ENCODE measurements at regions not wholly inside any gene's neighbourhood (a gene's known extent, or its start where the extent isn't known, plus 50 kb on each side); places are given as distances from the start of the nearest gene placed in this dataset.

DNA sequence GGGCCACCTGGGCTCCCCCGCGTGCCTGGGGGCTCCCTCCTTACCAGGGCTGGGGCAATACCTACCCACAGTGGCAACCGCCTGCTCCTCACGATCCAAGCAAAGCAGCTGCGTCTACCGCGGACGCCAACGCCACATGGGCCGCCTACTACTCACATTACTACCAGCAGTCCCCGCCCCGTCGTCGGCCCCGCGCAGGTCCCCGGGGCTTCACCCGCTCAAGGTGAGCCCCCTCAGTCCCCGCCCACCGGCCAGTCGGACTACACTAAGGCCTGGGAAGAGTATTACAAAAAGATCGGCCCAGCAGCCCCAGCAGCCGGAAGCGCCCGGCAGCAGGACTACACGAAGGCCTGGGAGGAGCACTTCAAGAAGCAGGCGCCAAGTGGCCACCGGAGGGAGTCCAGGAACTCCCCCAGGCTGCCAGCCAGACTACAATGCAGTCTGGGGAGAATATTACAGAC, 106.0 kb upstream of the MTAP start:
- no peaks in the 10 kb centered on the region for H3K79me2 ChIP-seq (ENCODE audit: control insufficient read depth, insufficient read depth, low read length)
- H3K36me3 ChIP-seq (ENCODE audit: control insufficient read depth in 2 of 2, extremely low read depth in 1 of 2, insufficient read depth in 2 of 2, low read length in 2 of 2): no peaks in the 10 kb centered on the region
- DNase-seq (ENCODE audit: low read depth, low spot score) (no peak), FAIRE-seq (no peak)
- H3K9me1 ChIP-seq (ENCODE audit: control insufficient read depth, extremely low read depth, insufficient read depth, low read length): no peaks in the 10 kb centered on the region
- TF ChIP-seq, protein P1, sequence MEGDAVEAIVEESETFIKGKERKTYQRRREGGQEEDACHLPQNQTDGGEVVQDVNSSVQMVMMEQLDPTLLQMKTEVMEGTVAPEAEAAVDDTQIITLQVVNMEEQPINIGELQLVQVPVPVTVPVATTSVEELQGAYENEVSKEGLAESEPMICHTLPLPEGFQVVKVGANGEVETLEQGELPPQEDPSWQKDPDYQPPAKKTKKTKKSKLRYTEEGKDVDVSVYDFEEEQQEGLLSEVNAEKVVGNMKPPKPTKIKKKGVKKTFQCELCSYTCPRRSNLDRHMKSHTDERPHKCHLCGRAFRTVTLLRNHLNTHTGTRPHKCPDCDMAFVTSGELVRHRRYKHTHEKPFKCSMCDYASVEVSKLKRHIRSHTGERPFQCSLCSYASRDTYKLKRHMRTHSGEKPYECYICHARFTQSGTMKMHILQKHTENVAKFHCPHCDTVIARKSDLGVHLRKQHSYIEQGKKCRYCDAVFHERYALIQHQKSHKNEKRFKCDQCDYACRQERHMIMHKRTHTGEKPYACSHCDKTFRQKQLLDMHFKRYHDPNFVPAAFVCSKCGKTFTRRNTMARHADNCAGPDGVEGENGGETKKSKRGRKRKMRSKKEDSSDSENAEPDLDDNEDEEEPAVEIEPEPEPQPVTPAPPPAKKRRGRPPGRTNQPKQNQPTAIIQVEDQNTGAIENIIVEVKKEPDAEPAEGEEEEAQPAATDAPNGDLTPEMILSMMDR (optimal IDR thresholded peaks at IDR 0.05 in 1 of 3, IDR thresholded peaks at IDR 0.05 in 1 of 3, conservative IDR thresholded peaks at IDR 0.05 in 1 of 3; ENCODE audit: extremely low read depth in 1 of 3, insufficient read depth in 2 of 3, low read length in 3 of 3): peak in 2 of 3 experiments; percentile 2 to 13
- no peak for TF ChIP-seq EZH2 (IDR thresholded peaks at IDR 0.05; ENCODE audit: low read length)
- H3K4me1 ChIP-seq (ENCODE audit: control insufficient read depth, extremely low read depth, insufficient read depth, low read length): no peaks in the 10 kb centered on the region
- H3K27me3 ChIP-seq (ENCODE audit: control insufficient read depth, extremely low read depth, insufficient read depth, low read length): no peaks in the 10 kb centered on the region
- H3K4me2 ChIP-seq (ENCODE audit: control insufficient read depth, extremely low read depth, insufficient read depth, low read depth, low read length): no peak overlapping the region
- no peak overlapping the region for H3K4me3 ChIP-seq (ENCODE audit: control insufficient read depth in 2 of 3, extremely low read depth in 1 of 3, insufficient read depth in 2 of 3, low read depth in 1 of 3, low read length in 3 of 3)
- no peaks in the 10 kb centered on the region for H4K20me1 ChIP-seq (ENCODE audit: control insufficient read depth, extremely low read depth, insufficient read depth, low read length)
- no peak overlapping the region for H3K27ac ChIP-seq (ENCODE audit: control insufficient read depth, insufficient read depth, low read length)
- no peaks in the 10 kb centered on the region for H3K9me3 ChIP-seq (ENCODE audit: control insufficient read depth, low read depth, low read length)
- dilution Hi-C loops (cut with MboI; ENCODE audit: extremely low pct_ligation_motif_present, low sequenced_read_pairs): no loop called here
- no peak overlapping the region for H3K9ac ChIP-seq (ENCODE audit: control insufficient read depth, extremely low read depth, insufficient read depth, low read length)
- no peak overlapping the region for H2AFZ ChIP-seq (ENCODE audit: control insufficient read depth, low read length)

DNA sequence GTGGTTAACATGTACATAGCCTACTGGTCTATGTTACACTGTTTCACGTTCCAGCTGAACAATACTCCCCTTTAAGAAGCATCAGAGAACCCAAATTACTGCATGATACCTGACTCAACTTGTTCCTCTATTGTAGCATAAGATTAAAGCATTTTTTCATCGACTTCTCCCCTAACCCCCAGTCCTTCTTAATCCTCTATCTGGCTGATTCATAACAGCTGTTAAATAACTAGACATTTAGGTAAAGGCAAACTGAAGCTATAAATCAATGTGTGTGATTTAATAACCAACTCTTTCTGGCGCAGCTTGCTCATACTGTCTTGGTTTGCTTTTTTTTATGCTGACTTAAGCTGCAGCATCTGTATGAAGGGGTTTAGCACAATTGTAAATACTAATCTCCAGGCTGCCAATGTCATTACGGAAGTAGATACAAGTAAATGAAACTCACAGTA, 94.2 kb upstream of the MTAP start:
- Histone ChIP-seq H3K4me3 (ENCODE audit: control insufficient read depth in 2 of 3, extremely low read depth in 1 of 3, insufficient read depth in 2 of 3, low read depth in 1 of 3, low read length in 3 of 3) (no peak overlapping the region), H3K4me1 (ENCODE audit: control insufficient read depth, extremely low read depth, insufficient read depth, low read length) (peaks cover 51% of the 10 kb centered on the region), H3K27me3 (ENCODE audit: control insufficient read depth, extremely low read depth, insufficient read depth, low read length) (no peaks in the 10 kb centered on the region), H3K9ac (ENCODE audit: control insufficient read depth, extremely low read depth, insufficient read depth, low read length) (no peak overlapping the region), H2AFZ (ENCODE audit: control insufficient read depth, low read length) (peak overlapping the region; percentile 28), H3K4me2 (ENCODE audit: control insufficient read depth, extremely low read depth, insufficient read depth, low read depth, low read length) (peak overlapping the region; percentile 40), H4K20me1 (ENCODE audit: control insufficient read depth, extremely low read depth, insufficient read depth, low read length) (no peaks in the 10 kb centered on the region), H3K27ac (ENCODE audit: control insufficient read depth, insufficient read depth, low read length) (peak overlapping the region; percentile 37), H3K9me3 (ENCODE audit: control insufficient read depth, low read depth, low read length) (no peaks in the 10 kb centered on the region), H3K36me3 (ENCODE audit: control insufficient read depth in 2 of 2, extremely low read depth in 1 of 2, insufficient read depth in 2 of 2, low read length in 2 of 2) (no peaks in the 10 kb centered on the region), H3K9me1 (ENCODE audit: control insufficient read depth, extremely low read depth, insufficient read depth, low read length) (no peaks in the 10 kb centered on the region), H3K79me2 (ENCODE audit: control insufficient read depth, insufficient read depth, low read length) (no peaks in the 10 kb centered on the region)
- dilution Hi-C loops (cut with MboI; ENCODE audit: extremely low pct_ligation_motif_present, low sequenced_read_pairs): no loop called here
- no peak for DNase-seq (ENCODE audit: low read depth, low spot score)
- no peak for TF ChIP-seq EZH2 (IDR thresholded peaks at IDR 0.05; ENCODE audit: low read length)
- FAIRE-seq: peak; percentile 94

DNA sequence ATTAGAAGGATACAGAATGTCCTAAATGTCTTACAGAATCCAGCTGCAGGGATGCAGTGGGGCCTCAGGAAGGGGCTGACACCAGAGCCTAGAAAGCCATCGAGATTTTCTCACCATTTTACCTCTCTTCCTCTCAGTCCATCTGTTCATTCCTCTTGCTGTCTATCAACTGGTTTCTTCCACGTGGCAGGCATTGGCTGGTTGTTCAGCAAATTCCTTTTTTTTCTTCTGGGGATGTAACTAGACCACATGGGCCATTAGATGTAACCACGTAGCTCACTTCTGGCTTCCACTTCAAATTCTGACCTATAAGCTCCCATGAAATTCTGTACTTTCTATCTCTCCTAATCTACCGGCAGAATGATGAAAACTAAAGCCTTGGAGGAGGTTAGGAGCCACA, 93.6 kb upstream of the MTAP start:
- Histone ChIP-seq H3K4me1 (ENCODE audit: control insufficient read depth, extremely low read depth, insufficient read depth, low read length) (peaks cover 51% of the 10 kb centered on the region), H3K36me3 (ENCODE audit: control insufficient read depth in 2 of 2, extremely low read depth in 1 of 2, insufficient read depth in 2 of 2, low read length in 2 of 2) (no peaks in the 10 kb centered on the region), H3K9me1 (ENCODE audit: control insufficient read depth, extremely low read depth, insufficient read depth, low read length) (no peaks in the 10 kb centered on the region), H3K9ac (ENCODE audit: control insufficient read depth, extremely low read depth, insufficient read depth, low read length) (no peak overlapping the region), H2AFZ (ENCODE audit: control insufficient read depth, low read length) (peak overlapping the region; percentile 28), H3K27ac (ENCODE audit: control insufficient read depth, insufficient read depth, low read length) (peak overlapping the region; percentile 37), H3K4me2 (ENCODE audit: control insufficient read depth, extremely low read depth, insufficient read depth, low read depth, low read length) (peak overlapping the region; percentile 40), H3K4me3 (ENCODE audit: control insufficient read depth in 2 of 3, extremely low read depth in 1 of 3, insufficient read depth in 2 of 3, low read depth in 1 of 3, low read length in 3 of 3) (no peak overlapping the region), H4K20me1 (ENCODE audit: control insufficient read depth, extremely low read depth, insufficient read depth, low read length) (no peaks in the 10 kb centered on the region), H3K79me2 (ENCODE audit: control insufficient read depth, insufficient read depth, low read length) (no peaks in the 10 kb centered on the region), H3K27me3 (ENCODE audit: control insufficient read depth, extremely low read depth, insufficient read depth, low read length) (no peaks in the 10 kb centered on the region), H3K9me3 (ENCODE audit: control insufficient read depth, low read depth, low read length) (no peaks in the 10 kb centered on the region)
- no peak for TF ChIP-seq EZH2 (IDR thresholded peaks at IDR 0.05; ENCODE audit: low read length)
- TF ChIP-seq, protein P1 (optimal IDR thresholded peaks at IDR 0.05 in 1 of 3, IDR thresholded peaks at IDR 0.05 in 1 of 3, conservative IDR thresholded peaks at IDR 0.05 in 1 of 3; ENCODE audit: extremely low read depth in 1 of 3, insufficient read depth in 2 of 3, low read length in 3 of 3): no peak
- no peak for FAIRE-seq
- DNase-seq (ENCODE audit: low read depth, low spot score): no peak
- dilution Hi-C loops (cut with MboI; ENCODE audit: extremely low pct_ligation_motif_present, low sequenced_read_pairs): no loop called here
